ENCODE measurements at regions not wholly inside any gene's neighbourhood (a gene's known extent, or its start where the extent isn't known, plus 50 kb on each side); places are given as distances from the start of the nearest gene placed in this dataset.
"Not testable (repeated sequence)": the region's sequence is repeated elsewhere in the genome, so short reads cannot be mapped to it uniquely, and the experiment has no call there.

- DNase-seq = no peak
Measured at GRCh38 chr13:103634066-103634465, 567.8 kb upstream of the SLC10A2 start.

GRCh38 chr13:103625194-103625593 lies 559.0 kb upstream of the SLC10A2 start:
- DNase-seq = no peak

- DNase-seq = no peak
Measured at GRCh38 chr13:103618151-103618550, 551.9 kb upstream of the SLC10A2 start.

GRCh38 chr13:103615771-103616170 lies 549.6 kb upstream of the SLC10A2 start:
- DNase-seq = no peak

GRCh38 chr13:103614761-103615160 lies 548.5 kb upstream of the SLC10A2 start:
- DNase-seq = no peak

GRCh38 chr13:103607995-103608394 lies 541.8 kb upstream of the SLC10A2 start:
- no peak for DNase-seq

GRCh38 chr13:103605546-103606326 lies 539.5 kb upstream of the SLC10A2 start:
- no peak for DNase-seq

- not testable (repeated sequence) for DNase-seq
Measured at GRCh38 chr13:103599870-103600269, 533.7 kb upstream of the SLC10A2 start.

GRCh38 chr13:103598671-103599070 lies 532.5 kb upstream of the SLC10A2 start:
- DNase-seq = no peak

GRCh38 chr13:103573446-103573845 lies 507.2 kb upstream of the SLC10A2 start:
- DNase-seq = no peak

GRCh38 chr13:103568314-103568713 lies 502.1 kb upstream of the SLC10A2 start:
- DNase-seq = no peak

GRCh38 chr13:103557878-103558277 lies 491.7 kb upstream of the SLC10A2 start:
- no peak for DNase-seq

- no peak for DNase-seq
Measured at GRCh38 chr13:103556681-103557080, 490.5 kb upstream of the SLC10A2 start.

GRCh38 chr13:103547914-103548313 lies 481.7 kb upstream of the SLC10A2 start:
- no peak for DNase-seq

- no peak for DNase-seq
Measured at GRCh38 chr13:103546271-103546670, 480.1 kb upstream of the SLC10A2 start.

GRCh38 chr13:103542648-103543047 lies 476.4 kb upstream of the SLC10A2 start:
- no peak for DNase-seq

GRCh38 chr13:103540382-103540765 lies 474.2 kb upstream of the SLC10A2 start:
- DNase-seq = no peak

- no peak for DNase-seq
Measured at GRCh38 chr13:103539721-103540381, 473.6 kb upstream of the SLC10A2 start.

GRCh38 chr13:103539265-103539664 lies 473.0 kb upstream of the SLC10A2 start:
- DNase-seq = peak; percentile 100

- no peak for DNase-seq
Measured at GRCh38 chr13:103537616-103538015, 471.4 kb upstream of the SLC10A2 start.

GRCh38 chr13:103531278-103531677 lies 465.1 kb upstream of the SLC10A2 start:
- no peak for DNase-seq

GRCh38 chr13:103528437-103528836 lies 462.2 kb upstream of the SLC10A2 start:
- no peak for DNase-seq

- DNase-seq = no peak
Measured at GRCh38 chr13:103525530-103525929, 459.3 kb upstream of the SLC10A2 start.

GRCh38 chr13:103523858-103524257 lies 457.6 kb upstream of the SLC10A2 start:
- DNase-seq = no peak

GRCh38 chr13:103521532-103521931 lies 455.3 kb upstream of the SLC10A2 start:
- no peak for DNase-seq

Data from NCI-H187 treated with DMSO at 0.1 percent for 48 hours (cell line).